ENCODE measurements at regions not wholly inside any gene's neighbourhood (a gene's known extent, or its start where the extent isn't known, plus 50 kb on each side); places are given as distances from the start of the nearest gene placed in this dataset.

DNA sequence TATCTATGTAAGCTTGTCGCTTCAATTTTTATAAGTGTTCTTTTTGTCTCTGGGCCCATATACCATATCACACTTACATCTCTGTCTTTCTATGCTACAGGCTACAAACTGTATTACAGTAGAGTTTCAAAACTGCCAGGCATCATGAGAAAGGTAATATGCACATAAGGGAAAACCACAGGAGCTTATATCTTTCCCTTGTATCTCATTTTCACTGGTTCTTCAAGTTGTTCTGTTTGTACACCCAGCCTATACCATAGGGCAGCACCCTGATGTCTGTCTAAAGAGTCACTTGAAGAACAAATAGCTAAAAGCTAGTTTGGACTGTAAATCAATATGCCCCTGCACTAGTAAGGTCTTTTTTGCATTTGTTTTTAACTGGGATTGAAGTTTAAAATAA is 366.7 kb downstream of the FIGN start:
- TF ChIP-seq GATA2 (IDR thresholded peaks at IDR 0.05; ENCODE audit: low read depth, low read length), result no peak
- TF ChIP-seq GATA3 (IDR thresholded peaks at IDR 0.05; ENCODE audit: low read depth, low read length), result no peak

All from SH-SY5Y (cell line).